ENCODE measurements at regions not wholly inside any gene's neighbourhood (a gene's known extent, or its start where the extent isn't known, plus 50 kb on each side); places are given as distances from the start of the nearest gene placed in this dataset.

DNA sequence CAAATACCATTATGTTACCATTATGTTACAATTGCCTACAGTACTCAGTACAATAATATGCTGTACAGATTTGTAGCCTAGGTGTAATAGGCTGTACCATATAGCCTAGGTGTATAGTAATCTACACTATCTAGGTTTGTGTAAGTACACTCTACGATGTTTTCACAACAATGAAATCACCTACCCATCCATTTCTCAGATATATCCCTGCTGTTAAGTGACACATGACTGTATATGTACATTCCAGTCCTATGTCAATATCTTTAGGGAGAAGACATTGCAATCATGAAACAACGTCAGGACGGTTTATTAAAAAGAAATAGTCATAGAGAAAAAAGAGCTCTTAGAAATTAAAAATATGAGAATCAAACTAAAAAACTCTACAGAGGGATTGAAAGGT lies 119.0 kb upstream of the CDC42EP3 start:
- Histone ChIP-seq H2AFZ (no peak overlapping the region), H3K4me3 (no peak overlapping the region), H3K9me3 (ENCODE audit: insufficient read depth, low read depth) (peaks cover 15% of the 10 kb centered on the region), H3K27ac (no peak overlapping the region), H3K9me2 (ENCODE audit: insufficient read depth) (no peaks in the 10 kb centered on the region), H3K79me2 (ENCODE audit: low read depth) (no peaks in the 10 kb centered on the region), H3K4me1 (replicated peaks; ENCODE audit: insufficient read depth) (peaks cover 8% of the 10 kb centered on the region), H3K27me3 (ENCODE audit: insufficient read depth, low read depth) (no peaks in the 10 kb centered on the region), H3F3A (ENCODE audit: insufficient read depth, low read depth) (peaks cover 1% of the 10 kb centered on the region; the same call in 1 of the 2 replicates), H4K20me1 (ENCODE audit: insufficient read depth) (no peaks in the 10 kb centered on the region), H3K4me2 (no peak overlapping the region), H3K36me3 (ENCODE audit: low read depth) (no peaks in the 10 kb centered on the region)
- TF ChIP-seq, protein P1, sequence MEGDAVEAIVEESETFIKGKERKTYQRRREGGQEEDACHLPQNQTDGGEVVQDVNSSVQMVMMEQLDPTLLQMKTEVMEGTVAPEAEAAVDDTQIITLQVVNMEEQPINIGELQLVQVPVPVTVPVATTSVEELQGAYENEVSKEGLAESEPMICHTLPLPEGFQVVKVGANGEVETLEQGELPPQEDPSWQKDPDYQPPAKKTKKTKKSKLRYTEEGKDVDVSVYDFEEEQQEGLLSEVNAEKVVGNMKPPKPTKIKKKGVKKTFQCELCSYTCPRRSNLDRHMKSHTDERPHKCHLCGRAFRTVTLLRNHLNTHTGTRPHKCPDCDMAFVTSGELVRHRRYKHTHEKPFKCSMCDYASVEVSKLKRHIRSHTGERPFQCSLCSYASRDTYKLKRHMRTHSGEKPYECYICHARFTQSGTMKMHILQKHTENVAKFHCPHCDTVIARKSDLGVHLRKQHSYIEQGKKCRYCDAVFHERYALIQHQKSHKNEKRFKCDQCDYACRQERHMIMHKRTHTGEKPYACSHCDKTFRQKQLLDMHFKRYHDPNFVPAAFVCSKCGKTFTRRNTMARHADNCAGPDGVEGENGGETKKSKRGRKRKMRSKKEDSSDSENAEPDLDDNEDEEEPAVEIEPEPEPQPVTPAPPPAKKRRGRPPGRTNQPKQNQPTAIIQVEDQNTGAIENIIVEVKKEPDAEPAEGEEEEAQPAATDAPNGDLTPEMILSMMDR (conservative IDR thresholded peaks at IDR 0.05) = no peak
- no peak for TF ChIP-seq EZH2 (IDR thresholded peaks at IDR 0.05; ENCODE audit: low read depth)
- intact Hi-C loops (cut with micrococcal nuclease; ENCODE audit: unreplicated experiment) = no loop called here
- no TSS peak for BruUV-seq (replicated peaks)
- CTCF ChIA-PET = no interaction called here
- POLR2A ChIA-PET (ENCODE audit: unreplicated experiment) = no interaction called here
- DNase-seq = no peak

DNA sequence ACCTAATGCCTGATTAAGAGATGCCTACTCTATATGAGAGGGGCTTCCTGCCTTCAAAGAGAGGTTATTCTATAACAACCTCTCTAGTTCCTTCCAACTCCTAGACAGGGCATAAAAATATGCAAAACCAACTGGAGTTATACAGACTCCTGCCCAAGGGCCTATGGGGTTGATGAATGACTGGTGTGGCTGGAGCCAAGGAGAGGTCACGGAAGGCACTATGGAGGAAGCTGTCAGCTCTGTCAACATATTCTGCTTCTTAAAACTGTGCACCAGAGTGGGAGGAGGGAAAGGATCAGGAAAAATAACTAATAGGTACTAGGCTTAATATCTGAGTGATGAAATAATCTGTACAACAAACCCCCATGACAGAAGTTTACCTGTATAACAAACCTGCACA lies 120.9 kb upstream of the CDC42EP3 start:
- Histone ChIP-seq H3K4me1 (replicated peaks; ENCODE audit: insufficient read depth) (peaks cover 26% of the 10 kb centered on the region), H3K9me3 (ENCODE audit: insufficient read depth, low read depth) (peaks cover 15% of the 10 kb centered on the region), H4K20me1 (ENCODE audit: insufficient read depth) (no peaks in the 10 kb centered on the region), H2AFZ (no peak overlapping the region), H3K9me2 (ENCODE audit: insufficient read depth) (no peaks in the 10 kb centered on the region), H3K27me3 (ENCODE audit: insufficient read depth, low read depth) (no peaks in the 10 kb centered on the region), H3K36me3 (ENCODE audit: low read depth) (no peaks in the 10 kb centered on the region), H3K4me2 (no peak overlapping the region), H3K27ac (no peak overlapping the region), H3K79me2 (ENCODE audit: low read depth) (no peaks in the 10 kb centered on the region), H3K4me3 (no peak overlapping the region), H3F3A (ENCODE audit: insufficient read depth, low read depth) (peaks cover 11% of the 10 kb centered on the region; the same call in 1 of the 2 replicates)
- DNase-seq = no peak
- POLR2A ChIA-PET (ENCODE audit: unreplicated experiment) = no interaction called here
- BruUV-seq (replicated peaks) = no TSS peak
- TF ChIP-seq EZH2 (IDR thresholded peaks at IDR 0.05; ENCODE audit: low read depth) = no peak
- TF ChIP-seq, protein P1 (conservative IDR thresholded peaks at IDR 0.05) = no peak
- intact Hi-C loops (cut with micrococcal nuclease; ENCODE audit: unreplicated experiment) = no loop called here
- CTCF ChIA-PET = no interaction called here

DNA sequence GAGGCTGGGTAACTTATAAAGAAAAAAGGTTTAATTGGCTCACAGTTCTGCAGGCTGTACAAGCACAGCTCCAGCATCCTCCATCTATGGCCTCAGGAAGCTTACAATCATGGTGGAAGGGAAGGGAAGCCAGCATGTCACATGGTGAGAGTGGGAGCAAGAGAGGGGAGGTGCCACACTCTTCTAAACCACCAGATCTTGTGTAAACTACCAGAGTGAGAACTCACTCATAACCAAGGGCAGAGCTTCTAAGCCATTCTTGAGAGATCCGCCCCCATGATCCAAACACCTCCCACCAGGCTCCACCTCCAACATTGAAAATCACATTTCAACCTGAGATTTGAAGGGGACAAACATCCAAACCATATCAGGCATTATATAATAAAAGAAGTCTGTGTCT lies 121.6 kb upstream of the CDC42EP3 start:
- CTCF ChIA-PET = no interaction called here
- H3K9me3 ChIP-seq (ENCODE audit: insufficient read depth, low read depth) = peaks cover 15% of the 10 kb centered on the region
- no peaks in the 10 kb centered on the region for H3K27me3 ChIP-seq (ENCODE audit: insufficient read depth, low read depth)
- no TSS peak for BruUV-seq (replicated peaks)
- no peak overlapping the region for H3K4me3 ChIP-seq
- H3K4me1 ChIP-seq (replicated peaks; ENCODE audit: insufficient read depth) = peaks cover 26% of the 10 kb centered on the region
- no peak overlapping the region for H2AFZ ChIP-seq
- H3F3A ChIP-seq (ENCODE audit: insufficient read depth, low read depth) = peaks cover 11% of the 10 kb centered on the region; the same call in 1 of the 2 replicates
- H3K79me2 ChIP-seq (ENCODE audit: low read depth) = no peaks in the 10 kb centered on the region
- DNase-seq = no peak
- POLR2A ChIA-PET (ENCODE audit: unreplicated experiment) = no interaction called here
- no peaks in the 10 kb centered on the region for H3K36me3 ChIP-seq (ENCODE audit: low read depth)
- H3K27ac ChIP-seq = no peak overlapping the region
- H3K9me2 ChIP-seq (ENCODE audit: insufficient read depth) = no peaks in the 10 kb centered on the region
- TF ChIP-seq, protein P1 (conservative IDR thresholded peaks at IDR 0.05) = no peak
- no peak for TF ChIP-seq EZH2 (IDR thresholded peaks at IDR 0.05; ENCODE audit: low read depth)
- no peaks in the 10 kb centered on the region for H4K20me1 ChIP-seq (ENCODE audit: insufficient read depth)
- H3K4me2 ChIP-seq = no peak overlapping the region
- intact Hi-C loops (cut with micrococcal nuclease; ENCODE audit: unreplicated experiment) = no loop called here
